HCT116 (cell line): ENCODE measurements at regions not wholly inside any gene's neighbourhood (a gene's known extent, or its start where the extent isn't known, plus 50 kb on each side); places are given as distances from the start of the nearest gene placed in this dataset.

Experiments used
- ATAC-seq: fragments of 200-7000 bp; cut with Tn5 transposase; 2 replicates; pipeline ENCODE4 v1.9.1; 2020; ENCODE audit warnings: mild to moderate bottlenecking, moderate library complexity
- BruUV-seq: library from RNA; stranded (reverse); fragments of 400-500 nt; replicated peaks from 2 replicates; lab custom pipeline; 2021; lab: Mats Ljungman, UMichigan
- CTCF ChIA-PET: fragments of 300-600 bp; sonication (Branson Sonifier 250); formaldehyde crosslinking; loops from one replicate; lab custom pipeline; 2021; ENCODE audit warnings: antibody characterized with exemption; lab: Charles Lee
- POLR2A ChIA-PET: fragments of 300-600, 350-600 bp; sonication (Branson Sonifier 250); formaldehyde crosslinking; loops from one replicate; lab custom pipeline; 2021; ENCODE audit warnings: antibody characterized with exemption; lab: Charles Lee
- RAD21 ChIA-PET, 2 experiments: fragments of 300-600 bp; sonication (Branson Sonifier 250); formaldehyde crosslinking; loops; one replicate each; lab custom pipeline; 2023; ENCODE audit warnings: low total read pairs in 2 of 2; ENCODE audit not compliant: uncharacterized antibody in 2 of 2, unreplicated experiment in 2 of 2, low non-redundant PET in 1 of 2; lab: Charles Lee
- DNase-seq: peaks from one replicate; pipeline ENCODE4 v3.0.0-alpha.2; 2010; ENCODE audit warnings: low read depth, low spot score
- H2AFZ ChIP-seq: fragments of 200-600 bp; shearing (Covaris generic), sonication (generic); 2 replicates; pipeline ENCODE4 v1.6.1; 2017; ENCODE audit warnings: low read depth, mixed run types, mixed read lengths, antibody characterized with exemption, low read length; ENCODE audit not compliant: poor library complexity, severe bottlenecking
- H3K27ac ChIP-seq: 2 replicates; pipeline ENCODE4 v1.5.1; 2012; ENCODE audit warnings: low read depth, low read length
- H3K27me3 ChIP-seq: fragments of 200-600 bp; sonication (generic); 2 replicates; pipeline ENCODE4 v1.6.1; 2016; ENCODE audit warnings: mixed run types, low read length, mixed read lengths; ENCODE audit not compliant: insufficient read depth
- H3K36me3 ChIP-seq, 2 experiments: fragments of 200-500 bp in 1 of 2; fragments of 200-600 bp in 1 of 2; sonication (Bioruptor generic) in 1 of 2; sonication (generic) in 1 of 2; 2 replicates each; pipeline versions ENCODE4 v1.5.1 to v1.6.1; 2014 to 2016; ENCODE audit warnings: low read length in 2 of 2, inconsistent platforms in 1 of 2, mixed read lengths in 1 of 2, mixed run types in 1 of 2; ENCODE audit not compliant: insufficient read depth in 2 of 2, control insufficient read depth in 1 of 2
- H3K4me1 ChIP-seq, 2 experiments: fragments of 200-600 bp in 1 of 2; sonication (generic) in 1 of 2; 2 replicates each; pipeline versions ENCODE4 v1.5.1 to v1.6.1; 2012 to 2017; ENCODE audit warnings: low read length in 2 of 2, inconsistent platforms in 1 of 2, mild to moderate bottlenecking in 1 of 2, mixed read lengths in 1 of 2, mixed run types in 1 of 2, moderate library complexity in 1 of 2; ENCODE audit not compliant: insufficient read depth in 2 of 2, control insufficient read depth in 1 of 2
- H3K4me2 ChIP-seq: fragments of 200-600 bp; sonication (generic); 2 replicates; pipeline ENCODE4 v1.6.1; 2017; ENCODE audit warnings: mixed run types, low read length, mixed read lengths
- H3K4me3 ChIP-seq, 2 experiments: fragments of 200-600 bp in 1 of 2; sonication (generic) in 1 of 2; replicated peaks in 1 of 2; 2 replicates each; pipeline ENCODE4 v1.5.1; 2011 to 2016; ENCODE audit warnings: low read length in 2 of 2, control low read depth in 1 of 2, low read depth in 1 of 2, mild to moderate bottlenecking in 1 of 2, mixed read lengths in 1 of 2, mixed run types in 1 of 2
- H3K79me2 ChIP-seq: fragments of 200-600 bp; sonication (generic); 2 replicates; pipeline ENCODE4 v1.6.1; 2017; ENCODE audit warnings: mild to moderate bottlenecking, mixed run types, low read length, moderate library complexity, mixed read lengths; ENCODE audit not compliant: insufficient read depth
- H3K9ac ChIP-seq: fragments of 200-600 bp; sonication (generic); 2 replicates; pipeline ENCODE4 v1.6.1; 2016; ENCODE audit warnings: low read length, mixed read lengths
- H3K9me2 ChIP-seq: fragments of 200-600 bp; sonication (generic), shearing (Covaris generic); 2 replicates; pipeline ENCODE4 v1.6.1; 2017; ENCODE audit warnings: mixed run types, mild to moderate bottlenecking, moderate library complexity; ENCODE audit not compliant: insufficient read depth
- H3K9me3 ChIP-seq, 2 experiments: fragments of 200-500 bp in 1 of 2; fragments of 200-600 bp in 1 of 2; sonication (Bioruptor generic) in 1 of 2; sonication (generic) in 1 of 2; 2 replicates each; pipeline ENCODE4 v1.6.1; 2014 to 2017; ENCODE audit warnings: low read length in 2 of 2, mixed read lengths in 2 of 2, inconsistent platforms in 1 of 2, low read depth in 1 of 2, mild to moderate bottlenecking in 1 of 2, mixed run types in 1 of 2, moderate library complexity in 1 of 2; ENCODE audit not compliant: control insufficient read depth in 1 of 2, insufficient read depth in 1 of 2
- H4K20me1 ChIP-seq: fragments of 200-600 bp; sonication (generic), shearing (Covaris generic); 2 replicates; pipeline ENCODE4 v1.6.1; 2017; ENCODE audit warnings: mixed run types, mild to moderate bottlenecking, moderate library complexity; ENCODE audit not compliant: insufficient read depth
- CBX3 ChIP-seq: IDR thresholded peaks from 2 replicates; pipeline ENCODE4 v1.6.1; 2012; ENCODE audit warnings: low read depth
- EGR1 ChIP-seq: IDR thresholded peaks from 2 replicates; pipeline ENCODE4 v1.6.1; 2012; ENCODE audit warnings: low read depth
- ELF1 ChIP-seq: IDR thresholded peaks from 2 replicates; pipeline ENCODE4 v1.6.1; 2012; ENCODE audit warnings: low read depth, borderline replicate concordance
- EZH2 ChIP-seq: fragments of 200-600 bp; sonication (generic); IDR thresholded peaks from 2 replicates; pipeline ENCODE4 v1.6.1; 2017; ENCODE audit warnings: antibody characterized with exemption, mixed run types
- FOSL1 ChIP-seq: IDR thresholded peaks from 2 replicates; pipeline ENCODE4 v1.6.1; 2012; ENCODE audit warnings: low read depth
- JUND ChIP-seq: IDR thresholded peaks from 2 replicates; pipeline ENCODE4 v1.6.1; 2012
- POLR2A ChIP-seq: IDR thresholded peaks from 2 replicates; pipeline ENCODE4 v1.7.0; 2011; ENCODE audit warnings: borderline replicate concordance; ENCODE audit not compliant: insufficient read depth, insufficient read length; ENCODE audit errors: extremely low read depth
- POLR2AphosphoS5 ChIP-seq: IDR thresholded peaks from 2 replicates; pipeline ENCODE4 v1.6.1; 2011; ENCODE audit warnings: mild to moderate bottlenecking, low read depth, low read length, moderate library complexity
- RAD21 ChIP-seq: IDR thresholded peaks from 2 replicates; pipeline ENCODE4 v1.6.1; 2012; ENCODE audit warnings: low read depth, mild to moderate bottlenecking
- SP1 ChIP-seq: IDR thresholded peaks from 2 replicates; pipeline ENCODE4 v1.6.1; 2012; ENCODE audit warnings: low read depth
- SRF ChIP-seq: IDR thresholded peaks from 2 replicates; pipeline ENCODE4 v1.6.1; 2012; ENCODE audit warnings: low read depth
- TCF7L2 ChIP-seq: IDR thresholded peaks from 2 replicates; pipeline ENCODE4 v1.7.0; 2011; ENCODE audit warnings: borderline replicate concordance, inconsistent platforms; ENCODE audit not compliant: insufficient read depth, insufficient read length; ENCODE audit errors: extremely low read depth
- YY1 ChIP-seq: IDR thresholded peaks from 2 replicates; pipeline ENCODE4 v1.6.1; 2011; ENCODE audit warnings: low read length, low read depth, moderate library complexity, mild to moderate bottlenecking; ENCODE audit not compliant: insufficient replicate concordance; ENCODE audit errors: extremely low read depth
- ZBTB33 ChIP-seq: IDR thresholded peaks from 2 replicates; pipeline ENCODE4 v1.6.1; 2011; ENCODE audit warnings: mild to moderate bottlenecking, low read length, moderate library complexity; ENCODE audit not compliant: insufficient replicate concordance; ENCODE audit errors: extremely low read depth
- ZFX ChIP-seq: fragments of 450-650 bp; IDR thresholded peaks from 2 replicates; pipeline ENCODE4 v1.6.1; 2017
- ZNF274 ChIP-seq: fragments of 200-500 bp; sonication (Bioruptor generic); IDR thresholded peaks from 2 replicates; pipeline ENCODE4 v1.6.1; 2014; ENCODE audit warnings: mild to moderate bottlenecking, low read depth, low read length, inconsistent platforms
- intact Hi-C: fragments of 100-400 bp; cut with micrococcal nuclease; formaldehyde crosslinking; loops from 2 replicates; pipeline ENCODE4 v1.10.0; 2022
- TF ChIP-seq, protein P1 (sequence below), 3 experiments: fragments of 200-600 bp in 1 of 3; sonication (generic) in 1 of 3; IDR thresholded peaks in 2 of 3; conservative IDR thresholded peaks in 1 of 3; 2 replicates each; pipeline ENCODE4 v1.5.1; 2012 to 2017; ENCODE audit warnings: low read depth in 2 of 3, low read length in 2 of 3, antibody characterized with exemption in 1 of 3, borderline replicate concordance in 1 of 3, control low read depth in 1 of 3, mild to moderate bottlenecking in 1 of 3, mixed read lengths in 1 of 3, mixed run types in 1 of 3, moderate library complexity in 1 of 3; ENCODE audit not compliant: insufficient read depth in 1 of 3
- TF ChIP-seq, protein P2 (sequence below): IDR thresholded peaks from 2 replicates; pipeline ENCODE4 v1.6.1; 2012
- TF ChIP-seq, protein P3 (sequence below): IDR thresholded peaks from 2 replicates; pipeline ENCODE4 v1.6.1; 2012

- ChIA-PET RAD21 (no interaction called here), POLR2A (interaction anchor here (1.7 to 1.8 kb wide), 2 partner anchors 9 to 59 kb away, joined by 5 to 6 read pairs; no protein-coding TSS in a partner anchor), CTCF (interaction anchor here (1.2 to 2.8 kb wide), 7 partner anchors 10 to 406 kb away, joined by 3 to 13 read pairs (median 7); no protein-coding TSS in a partner anchor)
- TF ChIP-seq, protein P1, sequence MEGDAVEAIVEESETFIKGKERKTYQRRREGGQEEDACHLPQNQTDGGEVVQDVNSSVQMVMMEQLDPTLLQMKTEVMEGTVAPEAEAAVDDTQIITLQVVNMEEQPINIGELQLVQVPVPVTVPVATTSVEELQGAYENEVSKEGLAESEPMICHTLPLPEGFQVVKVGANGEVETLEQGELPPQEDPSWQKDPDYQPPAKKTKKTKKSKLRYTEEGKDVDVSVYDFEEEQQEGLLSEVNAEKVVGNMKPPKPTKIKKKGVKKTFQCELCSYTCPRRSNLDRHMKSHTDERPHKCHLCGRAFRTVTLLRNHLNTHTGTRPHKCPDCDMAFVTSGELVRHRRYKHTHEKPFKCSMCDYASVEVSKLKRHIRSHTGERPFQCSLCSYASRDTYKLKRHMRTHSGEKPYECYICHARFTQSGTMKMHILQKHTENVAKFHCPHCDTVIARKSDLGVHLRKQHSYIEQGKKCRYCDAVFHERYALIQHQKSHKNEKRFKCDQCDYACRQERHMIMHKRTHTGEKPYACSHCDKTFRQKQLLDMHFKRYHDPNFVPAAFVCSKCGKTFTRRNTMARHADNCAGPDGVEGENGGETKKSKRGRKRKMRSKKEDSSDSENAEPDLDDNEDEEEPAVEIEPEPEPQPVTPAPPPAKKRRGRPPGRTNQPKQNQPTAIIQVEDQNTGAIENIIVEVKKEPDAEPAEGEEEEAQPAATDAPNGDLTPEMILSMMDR (IDR thresholded peaks at IDR 0.05 in 2 of 3, conservative IDR thresholded peaks at IDR 0.05 in 1 of 3; ENCODE audit: borderline replicate concordance in 1 of 3, insufficient read depth in 1 of 3, low read depth in 2 of 3, low read length in 2 of 3) = peak in 2 of 3 experiments; percentile 26 to 38; a peak in 2 of 6 replicates
- no peak for TF ChIP-seq POLR2AphosphoS5
- no peak for TF ChIP-seq FOSL1
- TF ChIP-seq CBX3 = 0 out of 2 replicates have a peak, but pooled peaks have one; percentile 12
- peak; percentile 44 for TF ChIP-seq SP1
- TF ChIP-seq JUND = no peak
- TF ChIP-seq SRF = no peak
- no peak; the same call in 1 of the 2 replicates for TF ChIP-seq ELF1
- TF ChIP-seq EZH2 = no peak
- no peak for TF ChIP-seq ZNF274
- TF ChIP-seq, protein P2, sequence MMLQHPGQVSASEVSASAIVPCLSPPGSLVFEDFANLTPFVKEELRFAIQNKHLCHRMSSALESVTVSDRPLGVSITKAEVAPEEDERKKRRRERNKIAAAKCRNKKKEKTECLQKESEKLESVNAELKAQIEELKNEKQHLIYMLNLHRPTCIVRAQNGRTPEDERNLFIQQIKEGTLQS = no peak
- no peak for TF ChIP-seq POLR2A
- TF ChIP-seq YY1 = no peak
- TF ChIP-seq EGR1 = no peak
- no peak for TF ChIP-seq TCF7L2
- TF ChIP-seq, protein P3, sequence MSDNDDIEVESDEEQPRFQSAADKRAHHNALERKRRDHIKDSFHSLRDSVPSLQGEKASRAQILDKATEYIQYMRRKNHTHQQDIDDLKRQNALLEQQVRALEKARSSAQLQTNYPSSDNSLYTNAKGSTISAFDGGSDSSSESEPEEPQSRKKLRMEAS = 0 out of 2 replicates have a peak, but pooled peaks have one; percentile 16
- TF ChIP-seq RAD21 = peak; percentile 53
- TF ChIP-seq ZBTB33 = no peak
- TF ChIP-seq ZFX = no peak
- Histone ChIP-seq H3K79me2 (peaks cover 29% of the 10 kb centered on the region), H3K9me2 (no peaks in the 10 kb centered on the region), H2AFZ (no peak overlapping the region), H4K20me1 (no peaks in the 10 kb centered on the region), H3K4me3 (no peak overlapping the region), H3K9me3 (no peaks in the 10 kb centered on the region), H3K27ac (peak overlapping the region; percentile 25; the same call in 1 of the 2 replicates), H3K36me3 (no peaks in the 10 kb centered on the region), H3K9ac (0 out of 2 replicates have a peak overlapping the region, but pooled peaks have one; percentile 6), H3K4me1 (peaks cover 45 to 48% of the 10 kb centered on the region in 2 experiments), H3K4me2 (peak overlapping the region; percentile 45), H3K27me3 (no peaks in the 10 kb centered on the region)
- no TSS peak for BruUV-seq
- DNase-seq = peak; percentile 44
- intact Hi-C loops = loop anchor here (5.0 kb wide), 1 partner anchor 50 kb away; no protein-coding TSS in a partner anchor
- peak; percentile 78 for ATAC-seq
Measured at GRCh38 chr1:39132505-39133339, 71.8 kb upstream of the MACF1 start.
